GM19463 (cell line): ENCODE measurements at regions not wholly inside any gene's neighbourhood (a gene's known extent, or its start where the extent isn't known, plus 50 kb on each side); places are given as distances from the start of the nearest gene placed in this dataset.
"Not testable (repeated sequence)": the region's sequence is repeated elsewhere in the genome, so short reads cannot be mapped to it uniquely, and the experiment has no call there.

Source experiments
- ATAC-seq: cut with Tn5 transposase; IDR thresholded peaks from one replicate; pipeline ENCODE4 v1.9.1; 2021; ENCODE audit warnings: mild to moderate bottlenecking, moderate library complexity; ENCODE audit not compliant: unreplicated experiment

DNA sequence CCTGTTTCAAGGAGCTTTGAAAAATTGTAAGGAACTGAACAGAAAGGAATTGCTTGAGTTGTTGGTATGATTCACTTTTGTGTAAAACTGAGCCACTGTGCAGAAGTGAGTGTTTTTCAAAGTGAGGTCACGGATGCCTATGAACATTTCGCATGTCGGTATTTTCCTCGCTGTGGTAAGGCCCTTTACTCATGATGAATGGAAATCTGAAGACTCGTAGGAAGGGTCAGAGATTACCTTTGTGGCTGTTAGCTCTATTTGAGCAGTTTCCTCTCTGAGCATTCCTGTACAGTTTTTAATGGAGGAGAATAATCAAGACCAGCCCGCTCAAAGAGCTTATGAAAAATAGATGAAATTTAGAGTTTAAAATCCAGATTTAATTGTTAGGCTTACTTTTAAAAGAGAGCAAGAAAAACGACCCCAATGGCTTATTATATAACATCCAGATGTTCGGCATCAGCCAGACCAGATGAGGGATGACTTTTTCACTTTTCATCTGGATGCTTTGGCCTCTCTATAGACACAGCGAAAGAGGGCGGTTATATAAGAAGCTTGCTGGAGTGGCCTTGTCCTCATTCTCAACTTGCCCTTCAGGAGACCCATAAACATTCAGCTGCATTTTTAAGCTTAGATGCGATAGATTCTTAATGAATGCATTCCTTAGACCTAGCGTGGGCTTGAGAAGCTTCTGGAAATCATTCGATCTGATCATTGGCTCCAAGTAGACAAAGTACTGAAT is 99.5 kb downstream of the CD83 start:
- no peak for ATAC-seq

DNA sequence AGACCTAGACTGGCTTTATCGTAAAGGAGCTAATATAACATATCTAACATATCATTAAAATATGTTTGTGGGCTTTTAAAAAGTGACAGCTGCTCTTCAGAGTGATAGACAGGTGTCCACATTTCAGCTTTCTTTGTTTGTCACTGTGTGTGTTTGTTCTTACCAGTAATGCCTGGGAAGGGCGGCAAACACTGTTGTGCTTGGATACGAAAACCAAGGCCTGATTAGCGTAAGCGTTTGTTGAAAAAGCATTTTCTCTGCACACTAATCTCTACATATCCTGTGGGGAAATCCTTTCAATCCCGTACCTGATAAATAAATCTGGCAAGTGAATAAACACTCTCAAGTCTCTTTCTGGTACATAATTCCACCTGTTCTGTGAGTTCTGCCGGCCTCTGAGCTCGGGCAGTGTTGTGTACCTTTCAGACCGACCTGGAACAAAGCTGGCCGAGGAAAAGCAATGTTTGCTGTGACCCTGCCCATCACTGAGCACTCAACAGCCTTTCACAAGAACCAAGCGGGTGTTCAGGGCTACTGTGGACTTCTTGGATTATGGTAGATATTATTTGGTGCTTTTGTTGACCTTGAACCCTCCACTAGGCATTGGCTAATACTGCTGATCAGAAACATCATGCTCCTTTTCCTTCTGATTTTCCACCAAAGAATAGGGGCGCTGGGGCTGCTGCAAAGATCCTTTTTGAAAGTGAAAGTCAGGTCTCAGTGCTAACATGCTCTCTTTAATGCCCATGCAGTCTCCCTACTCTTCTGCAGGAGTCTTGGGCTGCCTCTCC is 100.4 kb downstream of the CD83 start:
- no peak for ATAC-seq

DNA sequence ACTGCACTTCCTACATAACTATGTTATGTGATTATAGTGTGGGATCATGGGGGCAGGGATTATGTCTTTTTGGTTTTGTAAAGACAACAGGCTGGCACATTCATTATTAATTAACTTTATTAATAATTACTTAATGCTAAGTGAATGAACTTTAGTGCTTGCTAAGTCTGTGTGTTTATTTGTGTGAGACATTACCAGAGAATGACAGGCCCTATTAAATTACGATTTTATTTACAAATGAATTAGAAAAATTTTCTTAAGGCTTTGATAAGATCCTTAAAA is 100.9 kb downstream of the CD83 start:
- no peak for ATAC-seq

DNA sequence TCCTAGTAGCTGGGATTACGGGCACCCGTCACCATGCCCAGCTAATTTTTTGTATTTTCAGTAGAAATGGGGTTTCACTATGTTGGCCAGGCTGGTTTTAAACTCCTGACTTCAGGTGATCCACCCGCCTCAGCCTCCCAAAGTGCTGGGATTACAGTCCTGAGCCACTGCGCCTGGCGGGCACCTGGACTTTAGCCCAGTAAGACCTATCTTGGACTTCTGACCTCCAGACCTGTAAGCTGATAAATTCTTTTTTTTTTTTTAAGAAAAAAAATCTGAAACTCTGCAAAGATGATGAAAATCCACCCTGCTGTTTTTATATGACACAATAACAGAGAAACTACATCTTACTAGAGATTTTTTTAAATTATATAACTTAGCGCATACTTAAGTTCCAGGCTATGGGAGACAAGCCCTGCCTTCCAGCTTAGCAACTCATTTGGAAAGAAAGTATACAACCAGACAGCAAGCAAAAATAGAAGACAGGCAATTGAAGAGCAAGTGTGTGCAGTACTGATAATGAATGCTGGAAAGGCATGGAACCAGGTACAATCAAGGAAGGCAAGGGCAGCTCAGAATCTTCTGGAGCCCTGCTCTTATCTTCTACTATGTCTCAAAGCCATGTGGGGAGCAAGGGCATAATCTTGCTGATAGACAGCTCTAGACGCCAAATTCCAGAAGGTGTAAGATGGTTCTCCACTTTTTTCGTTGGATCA is 104.2 kb downstream of the CD83 start:
- no peak for ATAC-seq

DNA sequence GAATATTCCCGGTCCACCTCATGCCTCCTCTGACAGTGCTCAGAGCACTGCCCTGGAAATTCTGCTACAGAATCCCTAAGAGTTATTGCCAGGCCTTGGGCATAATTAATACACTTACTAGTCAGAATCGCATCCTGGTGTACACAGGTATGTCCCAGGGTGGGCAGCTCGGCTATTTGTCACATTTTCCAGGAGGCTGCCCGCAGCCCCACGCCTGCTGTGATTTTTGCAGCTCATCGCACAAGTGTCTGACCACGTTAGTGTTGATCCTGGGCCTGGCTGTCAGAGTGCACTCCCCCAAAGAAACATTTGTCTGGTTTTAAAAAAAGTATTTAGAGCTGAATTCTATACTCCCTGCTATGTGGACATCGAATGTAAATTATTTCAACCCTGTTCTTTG is 105.4 kb downstream of the CD83 start:
- no peak for ATAC-seq

DNA sequence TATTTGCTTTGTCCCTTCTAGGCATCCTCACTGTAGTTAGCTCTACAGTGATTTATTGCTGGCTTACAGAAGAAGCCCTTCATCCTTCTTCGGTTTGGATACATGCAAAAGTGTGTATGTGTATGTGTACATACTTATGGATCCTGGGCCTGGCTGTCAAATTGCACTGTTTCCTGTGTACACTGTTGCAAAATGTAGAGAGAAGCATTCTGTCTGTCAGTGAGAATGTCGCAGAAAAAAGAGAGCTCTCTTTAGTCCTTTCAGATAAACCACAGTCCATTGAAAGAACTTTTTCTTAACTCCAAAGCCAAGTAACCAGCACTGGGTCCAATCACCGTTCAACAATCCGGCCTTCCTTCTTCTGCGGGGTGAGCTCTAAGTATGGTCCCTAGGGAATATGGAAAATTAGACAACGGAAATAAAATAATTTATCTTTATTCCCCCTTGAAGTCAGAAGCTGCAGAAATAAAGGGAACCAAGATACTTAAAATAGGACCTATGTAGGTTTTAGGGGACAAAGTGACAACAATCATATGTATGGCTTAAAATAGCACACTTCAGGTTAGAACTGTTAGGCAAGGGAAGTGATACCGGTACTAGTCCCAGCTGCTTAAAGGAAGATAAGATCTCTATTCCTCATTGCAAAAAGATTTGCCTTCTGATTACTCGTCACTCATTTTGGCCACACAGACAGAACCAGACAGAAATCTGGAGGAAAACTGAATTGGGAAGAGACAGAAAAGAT is 107.0 kb downstream of the CD83 start:
- ATAC-seq, result no peak

DNA sequence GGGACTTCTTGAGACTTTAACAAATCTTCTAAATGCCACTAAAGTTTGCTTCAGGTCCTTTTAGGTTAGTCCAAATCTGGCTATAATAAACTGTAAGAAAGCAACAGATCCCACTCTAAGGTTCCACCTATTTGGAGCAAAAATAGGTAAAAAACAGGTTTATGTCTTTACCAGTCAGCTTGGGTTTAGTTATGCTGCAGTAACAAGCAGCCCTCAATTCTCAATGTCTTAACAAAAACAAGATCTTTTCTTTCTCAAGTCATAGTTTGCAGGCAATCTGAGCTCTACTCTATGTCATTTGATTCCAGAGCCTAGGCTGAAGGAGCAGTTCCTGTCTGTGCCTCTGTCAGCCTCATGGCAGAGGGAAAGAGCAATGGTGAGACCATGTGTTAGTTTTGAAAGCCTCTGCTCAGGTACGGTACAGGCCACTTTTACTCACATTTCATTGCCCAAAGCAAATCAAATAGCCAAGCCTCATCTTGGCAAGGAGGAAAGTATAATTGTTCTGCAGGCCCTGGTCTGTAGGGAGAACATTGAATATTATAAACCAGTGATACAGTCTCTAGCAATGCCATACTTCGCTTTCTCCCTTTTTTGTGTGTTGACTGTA is 108.6 kb downstream of the CD83 start:
- no peak for ATAC-seq

DNA sequence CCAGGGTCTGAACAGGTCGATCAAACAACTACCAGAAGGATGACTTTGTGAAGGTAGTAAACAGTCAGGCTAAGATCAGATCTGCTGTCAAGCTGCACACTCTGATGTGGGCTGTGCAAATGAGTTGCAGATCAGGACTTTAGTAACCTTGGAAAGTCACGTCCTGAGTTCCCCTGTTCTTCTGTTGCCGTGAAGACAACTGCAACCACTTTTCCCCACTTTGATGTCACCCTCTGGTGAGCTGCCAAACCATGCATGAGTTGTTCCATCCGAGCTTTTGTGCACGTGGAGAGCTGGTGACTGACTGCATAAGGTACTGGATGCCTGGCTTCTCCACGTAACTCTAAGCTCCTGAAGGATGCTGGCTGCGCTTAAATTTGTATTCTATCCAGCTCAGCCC is 111.0 kb downstream of the CD83 start:
- no peak for ATAC-seq

DNA sequence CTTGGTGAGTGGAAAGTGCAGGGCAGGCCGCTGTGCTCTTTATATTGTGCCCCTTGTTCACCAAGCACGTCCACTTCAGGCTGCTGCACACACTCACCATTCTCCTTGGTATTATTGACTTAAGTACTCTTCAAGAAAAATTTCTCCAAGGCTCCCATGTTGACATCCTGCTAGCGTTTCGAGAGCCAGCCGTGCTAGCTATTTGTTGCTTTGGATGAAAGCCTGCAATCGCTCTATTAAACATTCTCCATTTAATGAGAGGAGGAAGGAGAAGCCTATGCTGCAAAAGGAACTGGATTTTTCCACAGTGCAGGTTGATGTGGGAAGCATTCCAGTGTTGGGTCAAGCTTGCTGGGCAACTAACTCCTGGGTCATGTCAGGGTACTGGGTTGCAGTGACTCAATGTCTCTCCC is 113.5 kb downstream of the CD83 start:
- ATAC-seq, result no peak

DNA sequence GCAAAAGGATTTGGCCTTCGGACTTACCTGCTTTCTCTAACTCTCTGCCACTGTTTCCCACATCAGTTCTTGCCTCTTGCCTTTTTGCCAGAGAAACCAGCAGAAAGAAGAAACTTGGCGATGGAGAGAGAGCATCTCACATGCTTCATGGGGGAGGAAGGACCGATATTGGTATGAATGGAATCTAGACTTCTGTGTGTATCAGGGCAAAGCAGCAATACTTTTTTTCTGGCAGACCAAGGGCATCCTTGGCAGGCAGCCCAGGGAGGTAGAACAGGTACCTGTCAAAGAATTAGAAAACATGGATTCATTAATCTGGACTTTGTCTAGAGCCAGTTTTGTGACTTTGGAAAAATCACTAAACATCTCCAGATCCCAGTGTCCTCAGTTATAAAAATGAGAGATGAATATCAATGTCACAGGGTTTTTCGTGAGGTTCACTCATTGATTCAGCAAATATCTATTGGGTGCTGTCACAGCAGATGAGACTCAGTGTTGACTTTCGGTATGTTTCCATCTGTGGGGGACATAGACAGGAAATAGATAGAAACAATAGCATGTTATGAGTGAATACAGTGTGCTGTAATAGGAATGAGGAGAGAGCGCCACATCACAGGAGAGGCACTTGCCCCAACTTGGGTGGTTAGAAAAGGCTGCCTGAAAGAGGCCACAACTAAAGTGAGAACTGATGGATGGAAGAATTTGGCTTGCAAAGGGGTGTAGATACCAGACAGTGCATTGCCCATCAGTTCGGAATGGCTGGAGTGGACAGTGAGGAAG is 114.1 kb downstream of the CD83 start:
- no peak for ATAC-seq

DNA sequence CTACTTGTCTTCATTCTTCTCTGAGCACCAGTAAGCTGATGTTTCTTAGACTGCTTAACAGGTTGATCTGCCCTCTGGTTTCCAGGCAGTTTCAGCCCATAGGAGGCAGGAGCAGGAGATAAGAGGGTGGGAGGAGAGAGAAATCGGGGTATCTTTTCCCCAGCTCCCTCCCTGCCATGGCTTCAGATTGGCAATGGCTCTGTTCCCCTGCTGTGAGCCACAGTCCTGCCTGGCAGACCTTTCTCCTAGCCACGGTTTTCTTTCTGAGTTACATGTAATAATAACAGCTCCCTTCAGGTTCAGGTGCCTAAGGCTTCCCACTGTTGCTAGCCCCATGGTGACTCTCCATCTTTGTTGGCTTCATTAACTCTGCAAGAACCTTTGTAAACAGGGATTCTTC is 115.3 kb downstream of the CD83 start:
- no peak for ATAC-seq

DNA sequence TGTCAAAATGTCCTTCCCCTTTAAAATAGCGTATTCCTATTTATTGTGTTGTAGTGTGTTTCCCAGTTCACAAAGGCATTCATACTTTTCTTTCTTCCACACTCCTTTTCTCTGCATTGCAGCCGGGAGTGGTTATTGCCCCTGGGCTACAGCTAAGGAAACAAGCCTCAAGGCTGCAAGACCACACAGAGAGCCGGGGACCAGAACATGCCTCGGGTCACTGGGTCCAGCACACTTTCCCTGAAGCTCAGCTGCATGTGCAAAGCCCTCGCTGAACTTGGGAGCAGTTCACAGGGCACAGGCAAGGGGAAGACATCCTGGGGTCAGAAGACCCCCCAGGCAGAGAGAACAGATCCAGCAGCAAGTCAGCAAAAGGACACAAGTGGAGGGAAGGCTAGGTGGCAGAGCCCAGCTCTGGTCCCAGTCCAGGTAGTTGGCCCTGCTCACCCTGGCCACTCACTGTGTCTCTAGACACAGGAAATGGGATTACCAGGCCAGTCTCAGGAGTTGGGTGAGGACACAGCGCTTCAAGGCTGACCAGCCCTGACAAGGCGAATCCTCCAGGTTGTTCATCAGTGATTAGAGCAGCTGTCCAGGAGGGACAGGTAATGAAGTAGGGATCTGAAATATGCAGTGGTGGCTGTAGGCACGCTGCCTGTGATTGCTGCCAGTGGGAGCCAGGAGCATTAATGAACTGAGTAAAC is 118.2 kb downstream of the CD83 start:
- no peak for ATAC-seq

DNA sequence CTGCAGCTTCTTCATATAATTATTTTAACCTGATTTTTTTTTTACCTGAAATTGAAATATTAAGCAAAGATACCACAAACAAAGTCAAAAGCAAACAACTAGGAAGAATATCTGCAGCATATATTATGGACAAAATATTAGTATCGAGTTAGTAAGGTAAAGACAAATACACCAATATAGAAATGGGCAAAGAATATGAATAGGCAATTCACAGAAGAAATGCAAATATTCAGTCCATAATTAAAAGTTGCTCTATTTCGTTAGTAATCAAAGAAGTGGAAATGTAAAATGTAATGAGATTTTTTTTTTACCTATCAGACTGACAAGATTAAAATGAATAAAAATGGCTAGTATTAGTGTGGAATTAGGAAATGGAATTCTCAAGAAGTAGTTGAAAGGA is 121.5 kb downstream of the CD83 start:
- no peak for ATAC-seq

DNA sequence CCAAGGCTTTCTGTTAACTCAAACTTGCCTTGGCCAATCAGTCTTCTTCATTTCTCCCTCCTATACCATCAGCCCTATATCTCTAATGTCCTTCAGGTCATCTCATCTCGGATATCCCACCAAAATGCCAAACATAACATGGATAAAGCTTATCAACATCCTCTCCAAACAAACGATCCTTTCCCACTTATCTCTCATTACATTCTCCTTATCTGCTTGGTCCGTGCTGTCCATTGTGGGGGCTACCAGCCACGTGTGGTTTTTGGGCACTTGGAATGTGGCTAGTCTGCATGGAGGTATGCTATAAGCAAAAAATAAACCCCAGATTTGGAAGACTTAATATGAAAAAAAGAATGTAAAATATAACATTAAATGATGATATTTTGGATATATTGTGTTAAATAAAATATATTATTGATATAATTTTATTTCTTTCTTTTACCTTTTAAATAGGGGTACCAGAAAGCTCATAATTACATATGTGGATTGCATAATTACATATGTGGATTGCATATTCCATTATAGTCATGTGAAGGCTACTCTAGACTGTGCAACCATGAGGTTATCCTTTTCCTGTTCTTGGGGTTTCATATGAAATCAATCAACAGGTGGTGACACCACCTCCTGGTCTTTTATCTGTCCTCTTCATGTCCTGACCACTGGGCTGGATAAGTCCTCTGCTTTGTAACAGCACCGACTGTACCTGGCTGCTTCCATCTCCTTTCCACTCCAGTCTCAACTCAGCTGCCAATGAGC is 123.0 kb downstream of the CD83 start:
- ATAC-seq, result no peak

DNA sequence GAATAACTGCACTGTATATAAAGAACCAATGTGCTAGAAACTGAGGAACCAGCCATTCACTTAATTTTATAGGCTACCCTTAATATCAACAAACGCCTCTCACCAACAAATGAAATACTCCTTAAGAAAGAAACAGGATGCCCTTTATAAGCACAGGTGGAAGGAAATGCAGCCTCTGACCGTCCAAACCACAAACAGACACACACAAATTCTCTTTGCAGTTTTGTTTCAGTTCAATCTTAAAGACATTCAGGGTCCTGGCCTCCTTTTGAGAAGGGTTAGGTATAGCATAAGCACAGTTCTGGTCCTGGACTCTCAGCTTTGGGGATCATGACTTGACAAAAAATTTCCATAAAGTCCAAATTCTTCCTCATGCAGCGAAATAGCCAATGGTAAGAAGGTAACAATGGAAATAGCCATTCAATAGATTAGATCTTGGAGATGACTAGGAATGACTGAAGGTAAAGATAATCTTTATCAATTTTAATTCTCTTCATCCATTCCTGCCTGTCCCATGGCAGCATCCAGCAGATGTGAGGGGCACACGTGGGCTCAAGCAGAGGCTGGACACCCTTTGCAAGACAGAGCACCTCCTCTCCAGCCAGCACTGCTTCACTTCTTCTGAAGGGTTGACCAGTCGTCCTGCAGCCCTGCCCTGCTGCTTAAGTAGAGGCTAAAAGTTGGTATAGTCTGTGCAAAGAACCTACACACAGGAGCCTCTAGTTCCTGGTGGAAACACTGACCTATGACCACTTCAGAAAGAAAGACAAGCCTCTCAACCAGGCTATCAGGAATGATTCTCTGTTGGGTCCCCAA is 123.9 kb downstream of the CD83 start:
- no peak for ATAC-seq

DNA sequence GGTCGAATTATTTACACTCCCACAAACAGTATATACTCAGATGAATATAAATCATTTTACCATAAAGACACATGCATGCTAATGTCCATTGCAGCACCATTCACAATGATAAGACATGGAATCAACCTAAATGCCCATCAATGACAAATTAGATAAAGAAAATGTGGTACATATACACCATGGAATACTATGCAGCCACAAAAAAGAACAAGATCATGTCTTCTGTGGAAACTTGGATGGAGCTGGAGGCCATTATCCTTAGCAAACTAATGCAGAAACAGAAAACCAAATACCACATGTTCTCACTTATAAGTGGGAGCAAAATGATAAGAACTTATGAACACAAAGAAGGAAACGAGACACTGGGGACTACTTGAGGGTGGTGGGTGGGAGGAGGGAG is 125.3 kb downstream of the CD83 start:
- ATAC-seq, result not testable (repeated sequence)

DNA sequence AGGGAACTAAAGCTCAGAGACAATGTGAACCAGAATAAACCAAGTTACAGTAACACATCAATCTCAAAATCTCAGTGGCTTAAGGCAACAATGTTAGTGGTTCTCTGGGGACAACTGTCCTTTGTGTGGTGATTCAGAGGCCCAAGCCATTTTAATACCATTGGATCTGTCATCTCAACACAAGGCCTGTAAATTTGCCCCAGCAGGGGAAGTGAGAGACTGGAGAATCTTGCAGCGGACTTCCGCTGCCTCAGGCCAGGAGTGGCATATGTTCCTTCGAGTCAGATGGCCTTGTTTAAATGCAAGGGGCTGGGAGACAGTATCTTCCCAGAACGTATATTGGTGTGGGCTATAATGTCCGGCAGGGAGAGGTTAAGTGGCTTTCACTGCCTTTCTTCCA is 126.0 kb downstream of the CD83 start:
- ATAC-seq, result no peak

DNA sequence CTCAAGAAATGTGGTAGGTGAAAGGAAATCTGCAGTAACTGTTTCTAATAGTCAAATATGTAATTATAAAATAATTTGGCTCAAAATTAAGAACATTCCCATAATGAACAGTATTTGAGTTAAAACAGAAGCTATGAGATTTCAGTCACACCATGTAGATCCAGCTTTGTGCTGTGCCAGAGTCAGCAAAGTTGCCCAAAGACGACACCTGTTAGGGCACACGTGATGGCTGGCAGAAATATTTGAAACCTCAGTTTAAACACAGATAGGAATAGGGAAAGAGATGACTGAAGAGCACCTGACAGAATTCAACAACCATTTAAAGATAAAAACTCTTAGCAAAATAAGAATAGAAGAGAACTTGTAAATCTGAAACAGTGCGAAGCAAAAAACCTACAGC is 129.3 kb downstream of the CD83 start:
- ATAC-seq, result no peak
